HG02884 (cell line): ENCODE measurements at regions not wholly inside any gene's neighbourhood (a gene's known extent, or its start where the extent isn't known, plus 50 kb on each side); places are given as distances from the start of the nearest gene placed in this dataset.

Experiments
- ATAC-seq: cut with Tn5 transposase; IDR thresholded peaks from one replicate; pipeline ENCODE4 v1.9.1; 2021; ENCODE audit warnings: mild to moderate bottlenecking, moderate library complexity; ENCODE audit not compliant: unreplicated experiment

DNA sequence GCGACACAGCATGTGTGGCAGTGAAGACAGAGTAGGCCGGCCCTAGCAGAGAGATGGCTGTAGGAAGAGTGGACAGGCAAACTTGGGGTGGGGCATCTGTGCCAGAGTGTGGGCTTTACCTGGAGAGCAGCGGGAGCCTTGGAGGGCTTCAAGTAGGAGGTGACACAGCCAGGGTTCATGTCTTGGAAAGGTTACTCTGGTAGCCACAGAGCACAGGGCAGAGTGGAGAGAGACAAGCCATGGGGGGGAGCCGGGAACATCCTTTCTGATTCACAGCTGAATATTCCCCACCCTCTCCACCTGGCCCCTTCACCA, 53.5 kb upstream of the DIO3 start:
- ATAC-seq, result no peak

DNA sequence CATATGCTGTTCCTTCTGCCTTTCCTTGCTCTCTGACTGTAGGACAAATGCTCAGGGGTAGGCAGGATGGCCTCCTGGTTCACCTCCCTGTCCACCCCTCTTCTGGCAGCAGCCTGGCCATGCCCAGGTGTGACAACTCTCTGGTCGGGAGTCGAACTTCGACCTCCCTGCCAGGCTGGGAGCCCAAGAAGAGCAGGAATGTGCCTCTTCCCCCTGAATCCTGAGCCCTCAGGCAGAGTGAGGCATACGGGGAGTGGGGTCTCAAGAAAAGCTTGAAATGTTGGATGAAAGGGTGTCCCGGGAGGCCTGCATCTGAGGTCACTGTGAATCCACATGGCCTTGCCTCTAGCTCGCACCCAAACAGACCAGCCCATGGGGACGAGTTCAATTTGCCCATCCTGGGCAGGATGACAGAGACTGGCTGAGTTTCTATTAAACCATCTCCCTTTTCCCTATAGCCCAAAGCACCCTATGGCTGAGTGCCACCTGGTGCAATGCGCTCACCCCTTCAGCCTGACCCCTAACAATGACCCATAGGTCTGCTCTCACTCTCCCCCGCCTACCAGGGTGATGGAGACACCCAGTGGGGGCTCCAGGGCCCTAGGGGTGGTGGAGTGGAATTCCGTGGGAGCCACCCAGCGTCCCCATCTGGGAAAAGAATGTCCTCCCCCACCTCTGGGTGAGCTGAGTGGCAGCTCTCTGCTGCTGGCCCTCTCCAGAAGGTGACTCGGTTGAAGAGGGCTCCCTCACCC, 52.9 kb upstream of the DIO3 start:
- ATAC-seq, result no peak

DNA sequence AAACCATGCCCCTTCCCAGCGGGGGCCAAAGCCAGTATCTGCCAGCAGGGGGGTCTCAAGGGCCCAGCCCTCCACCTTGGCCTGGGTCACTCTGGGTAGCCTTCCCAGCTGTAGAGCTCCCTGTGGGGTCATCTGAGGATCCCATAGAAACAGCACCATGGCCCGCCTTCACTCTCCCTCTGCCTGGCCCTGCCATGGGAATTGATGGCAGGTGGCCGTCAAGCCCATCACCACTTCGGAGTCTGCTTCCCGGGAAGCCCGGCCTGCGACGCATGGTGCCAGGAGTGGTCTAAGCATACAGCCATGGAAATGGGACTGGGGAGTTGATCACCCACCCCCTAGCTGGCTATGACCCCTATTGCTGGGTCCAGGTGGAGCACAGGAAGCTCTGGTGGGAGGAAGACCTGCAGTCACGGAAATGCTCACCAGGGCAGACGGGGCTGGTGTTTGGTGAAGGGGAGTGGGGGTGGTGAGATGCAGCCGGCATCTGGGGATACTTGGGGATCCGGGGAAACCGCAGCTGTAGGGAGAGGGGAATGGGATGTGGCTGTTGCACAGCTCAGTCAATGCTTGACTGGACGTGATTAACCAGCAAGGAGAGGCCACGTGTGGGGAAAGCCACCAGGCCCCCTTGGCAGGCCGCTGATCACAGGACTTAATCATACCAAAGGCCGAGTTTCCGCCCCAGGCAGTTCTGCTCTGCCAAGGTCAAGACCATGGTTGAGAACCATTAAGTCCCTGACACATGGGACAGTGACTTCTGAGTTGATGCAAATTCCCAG, 52.2 kb upstream of the DIO3 start:
- ATAC-seq, result no peak

- ATAC-seq, result no peak
These were observed 51.4 kb upstream of the DIO3 start for GRCh38 chr14:101509730-101510371.

- ATAC-seq, result no peak
These were observed 50.1 kb upstream of the DIO3 start for GRCh38 chr14:101511199-101511598.
